T follicular helper cell (primary cell): ENCODE measurements at regions not wholly inside any gene's neighbourhood (a gene's known extent, or its start where the extent isn't known, plus 50 kb on each side); places are given as distances from the start of the nearest gene placed in this dataset.
"Not testable (repeated sequence)": the region's sequence is repeated elsewhere in the genome, so short reads cannot be mapped to it uniquely, and the experiment has no call there.

Source experiments
- DNase-seq: peaks from one replicate; pipeline ENCODE4 v3.0.0-alpha.2; 2020; ENCODE audit warnings: low read depth

- DNase-seq, result no peak
These were observed 128.1 kb upstream of the ANK3 start for GRCh38 chr10:60517805-60518204.

DNA sequence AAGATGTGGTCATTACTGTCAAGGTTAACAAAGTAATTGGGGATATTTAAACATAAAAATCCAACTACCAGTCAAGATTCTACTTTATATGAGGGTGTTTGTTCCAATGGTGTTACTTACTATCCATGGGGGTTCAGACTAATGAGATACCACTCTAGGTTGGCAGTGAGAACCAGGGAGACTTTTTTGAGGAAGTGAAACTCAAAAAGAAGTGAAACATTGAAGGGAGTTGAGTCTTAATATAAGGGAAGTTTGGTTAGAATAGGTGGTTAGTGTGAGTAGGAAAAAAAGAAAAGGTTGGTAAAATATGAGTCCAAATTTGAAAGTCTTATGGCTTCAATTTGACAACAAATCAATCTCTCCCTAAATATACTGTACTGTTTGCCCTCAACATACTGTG is 123.6 kb upstream of the ANK3 start:
- no peak for DNase-seq

DNA sequence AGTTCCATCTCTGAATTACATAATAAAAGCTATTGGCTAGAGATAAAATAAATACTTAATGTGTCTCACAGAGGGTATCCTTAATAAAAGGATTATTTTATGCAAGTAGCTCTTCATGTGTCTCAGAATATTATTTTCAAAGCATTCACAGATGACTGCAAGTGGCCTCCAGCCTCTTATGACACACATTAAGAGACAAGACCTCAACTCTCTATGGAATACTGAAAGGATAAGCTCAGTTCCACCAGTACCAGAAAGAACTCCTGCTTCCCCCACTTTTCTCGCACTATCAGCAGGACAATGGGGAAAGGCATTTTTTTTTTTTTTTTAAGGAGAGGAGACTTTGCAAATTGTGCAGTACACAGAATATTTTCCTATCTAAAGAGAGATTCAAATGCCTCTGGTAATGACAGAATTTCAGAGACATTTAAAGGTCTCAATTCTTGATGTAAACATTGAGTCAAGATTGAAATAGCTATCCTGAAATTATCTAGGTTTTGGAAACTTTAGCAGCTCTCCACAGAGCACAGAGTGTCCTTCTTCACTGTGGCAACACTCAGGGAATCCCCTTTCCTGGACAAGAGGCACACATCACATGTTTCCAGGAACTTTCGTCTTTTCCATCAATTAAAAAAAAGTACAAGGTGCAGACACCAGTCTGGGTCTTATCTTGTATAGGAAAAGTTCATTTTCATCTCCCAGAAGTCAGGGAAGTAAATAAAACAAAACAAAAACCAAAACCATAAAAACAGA is 122.0 kb upstream of the ANK3 start:
- no peak for DNase-seq

DNA sequence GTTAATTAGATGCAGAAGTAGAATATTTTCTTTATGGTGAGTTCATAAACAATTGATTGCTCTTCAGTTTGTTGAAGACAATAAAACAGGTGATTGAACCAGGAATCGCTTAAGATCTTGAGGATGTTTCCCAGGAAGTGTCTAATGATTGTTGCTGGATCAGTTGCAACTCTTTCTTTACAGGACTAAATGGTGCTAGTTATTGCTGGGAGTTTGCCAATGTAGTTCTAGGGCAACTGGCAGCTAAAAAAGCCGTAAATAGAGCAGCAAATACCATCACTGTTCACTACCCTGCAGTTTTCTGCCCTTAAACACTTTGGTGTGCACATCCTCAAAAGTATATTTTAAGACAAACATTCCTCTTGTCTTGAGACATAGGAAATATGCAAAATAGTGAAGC is 119.2 kb upstream of the ANK3 start:
- DNase-seq, result no peak

DNA sequence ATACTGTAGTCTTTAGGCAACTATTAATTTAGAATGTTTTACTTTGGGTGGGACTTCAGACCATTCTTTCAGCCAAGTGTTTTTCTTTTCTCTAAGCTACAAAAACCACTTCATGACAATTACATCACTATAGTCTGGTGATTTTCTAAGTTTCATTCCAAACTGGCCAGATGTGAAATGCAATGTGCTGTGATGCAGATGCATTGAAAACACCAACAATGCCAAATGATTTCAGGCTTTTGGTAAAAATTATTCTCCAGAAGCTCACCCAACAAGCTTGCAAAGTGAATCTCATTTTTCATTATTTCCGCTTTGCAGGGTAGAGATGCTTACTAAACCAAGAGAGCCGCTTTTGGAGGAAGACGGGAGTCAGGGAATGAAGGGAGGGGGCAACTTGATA is 118.4 kb upstream of the ANK3 start:
- DNase-seq, result no peak

GRCh38 chr10:60502621-60503020 is 112.9 kb upstream of the ANK3 start:
- no peak for DNase-seq

GRCh38 chr10:60498985-60499384 is 109.3 kb upstream of the ANK3 start:
- no peak for DNase-seq

GRCh38 chr10:60497364-60497763 is 107.7 kb upstream of the ANK3 start:
- no peak for DNase-seq

GRCh38 chr10:60496181-60496580 is 106.5 kb upstream of the ANK3 start:
- no peak for DNase-seq

DNA sequence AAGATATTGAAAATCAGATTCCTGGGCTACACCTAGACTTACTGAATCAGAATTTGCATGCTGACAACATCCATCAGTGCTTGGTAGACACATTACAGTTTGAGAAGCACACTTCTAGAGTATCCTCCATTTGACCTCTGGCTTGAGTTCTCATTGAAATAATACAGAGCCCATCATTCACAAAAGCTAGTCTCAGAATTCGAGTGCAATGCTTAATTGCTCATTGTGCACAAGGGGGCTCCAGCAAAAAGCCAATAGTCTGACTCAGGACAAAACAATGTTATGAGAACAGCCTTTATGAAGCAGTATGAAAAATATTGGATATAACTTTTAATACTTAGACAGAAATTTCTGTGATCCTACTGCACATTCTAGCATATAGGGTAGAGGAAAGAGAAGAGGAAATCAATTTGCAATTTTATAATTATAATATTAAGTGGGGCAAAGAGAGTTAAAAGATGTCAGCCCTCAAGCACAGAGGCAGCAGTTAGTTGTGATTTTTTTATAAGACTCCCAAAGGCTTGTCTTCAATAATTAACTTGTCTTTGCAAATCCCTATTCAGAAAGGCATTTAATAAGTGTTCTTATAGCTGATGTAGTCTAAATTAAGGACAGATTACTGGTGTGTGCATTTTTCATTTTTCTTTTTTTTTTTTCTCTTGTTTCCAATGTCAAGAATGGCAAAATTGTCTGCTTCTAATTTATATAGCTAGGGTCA is 105.8 kb upstream of the ANK3 start:
- DNase-seq, result no peak

DNA sequence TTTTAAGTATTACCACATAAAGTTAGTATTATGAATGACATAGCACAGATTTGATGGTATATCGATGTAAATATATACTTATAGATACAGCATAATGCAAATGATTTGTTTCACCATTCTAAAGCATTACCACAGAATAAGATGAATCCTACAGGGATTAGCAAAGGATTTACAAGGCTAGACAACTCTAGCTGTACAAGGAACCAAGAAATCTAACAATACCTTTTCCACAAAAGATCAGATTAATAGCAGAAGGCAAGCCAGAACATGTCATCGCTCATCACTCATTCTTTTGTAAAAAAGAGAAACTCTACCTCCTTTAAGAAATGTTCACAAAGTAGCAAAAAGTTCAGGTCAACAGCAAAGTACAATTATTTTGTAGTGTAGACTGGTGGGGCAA is 105.1 kb upstream of the ANK3 start:
- DNase-seq, result no peak

DNA sequence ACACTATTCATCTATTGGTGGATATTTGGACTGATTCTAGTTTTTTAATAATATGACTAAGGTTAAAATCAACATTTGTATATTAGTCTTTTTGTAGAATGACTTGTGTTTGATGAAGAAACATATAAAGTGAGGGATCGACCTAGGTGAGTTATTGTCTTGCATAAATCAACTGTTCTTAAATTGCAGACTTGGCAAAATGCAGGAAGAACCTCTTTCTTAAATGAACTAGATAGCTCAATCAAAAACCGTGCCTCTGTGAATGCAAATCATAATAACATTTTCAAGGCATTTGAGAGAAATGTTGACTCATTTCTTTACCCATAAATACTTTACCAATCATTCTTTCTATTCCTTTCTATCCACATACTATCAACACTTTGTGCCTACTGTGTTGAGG is 101.5 kb upstream of the ANK3 start:
- no peak for DNase-seq

- DNase-seq, result no peak
These were observed 100.3 kb upstream of the ANK3 start for GRCh38 chr10:60490013-60490412.

DNA sequence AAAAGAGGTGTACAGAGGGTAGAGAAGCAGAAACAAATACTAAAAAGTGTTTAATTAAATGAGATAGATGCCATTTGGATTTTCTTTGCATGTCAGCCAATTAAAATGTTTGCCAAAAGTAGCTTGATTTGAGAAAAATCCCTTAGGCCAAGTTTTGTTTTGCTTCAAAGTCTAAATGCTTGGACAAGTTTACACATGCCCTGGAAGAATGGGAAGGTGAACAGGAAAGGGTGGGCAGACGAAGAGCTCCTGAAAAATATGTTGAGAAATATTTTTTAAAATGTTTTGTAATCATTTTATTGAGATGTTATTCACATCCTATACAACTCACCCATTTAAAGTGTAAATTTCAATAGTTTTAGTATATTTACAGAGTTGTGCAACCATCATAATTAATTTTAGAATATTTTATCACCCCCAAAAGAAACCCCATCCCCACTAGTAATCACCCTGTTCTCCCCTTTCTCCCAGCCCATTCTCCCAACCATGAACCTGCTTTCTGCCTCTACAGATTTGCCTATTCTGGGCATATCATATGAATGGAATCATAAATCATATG is 98.5 kb upstream of the ANK3 start:
- no peak for DNase-seq

DNA sequence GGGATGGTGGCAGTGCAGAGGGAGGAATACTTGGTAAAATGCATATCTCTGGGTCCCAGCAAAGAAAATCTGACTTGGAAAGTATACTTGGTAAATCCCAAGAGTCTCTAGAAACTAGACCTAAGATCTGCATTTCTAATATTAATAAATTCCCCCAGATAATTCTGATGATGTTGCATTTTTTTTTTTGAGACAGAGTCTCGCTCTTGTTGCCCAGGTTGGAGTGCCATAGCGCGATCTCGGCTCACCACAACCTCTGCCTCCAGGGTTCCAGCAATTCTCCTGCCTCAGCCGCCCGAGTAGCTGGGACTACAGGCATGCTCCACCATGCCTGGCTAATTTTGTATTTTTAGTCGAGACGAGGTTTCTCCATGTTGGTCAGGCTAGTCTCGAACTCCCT is 97.9 kb upstream of the ANK3 start:
- no peak for DNase-seq

DNA sequence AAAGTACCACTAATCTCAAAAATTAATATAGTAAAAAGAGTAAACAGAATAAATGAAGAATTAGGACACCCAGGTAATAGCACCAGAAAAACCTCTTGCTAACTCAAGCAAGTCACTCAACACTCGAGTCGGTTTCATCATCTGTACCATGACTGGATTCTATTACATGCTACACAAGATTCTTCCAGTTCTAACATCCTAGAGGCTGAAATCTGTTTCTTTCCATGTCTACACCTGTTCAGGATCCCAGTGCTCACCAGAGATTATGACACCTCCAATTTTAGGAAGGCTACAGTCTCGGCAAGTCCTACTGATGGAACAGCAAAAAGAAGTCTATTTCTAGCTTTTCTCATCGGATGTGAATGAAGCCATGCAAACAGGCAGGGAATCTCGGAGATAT is 95.3 kb upstream of the ANK3 start:
- no peak for DNase-seq

DNA sequence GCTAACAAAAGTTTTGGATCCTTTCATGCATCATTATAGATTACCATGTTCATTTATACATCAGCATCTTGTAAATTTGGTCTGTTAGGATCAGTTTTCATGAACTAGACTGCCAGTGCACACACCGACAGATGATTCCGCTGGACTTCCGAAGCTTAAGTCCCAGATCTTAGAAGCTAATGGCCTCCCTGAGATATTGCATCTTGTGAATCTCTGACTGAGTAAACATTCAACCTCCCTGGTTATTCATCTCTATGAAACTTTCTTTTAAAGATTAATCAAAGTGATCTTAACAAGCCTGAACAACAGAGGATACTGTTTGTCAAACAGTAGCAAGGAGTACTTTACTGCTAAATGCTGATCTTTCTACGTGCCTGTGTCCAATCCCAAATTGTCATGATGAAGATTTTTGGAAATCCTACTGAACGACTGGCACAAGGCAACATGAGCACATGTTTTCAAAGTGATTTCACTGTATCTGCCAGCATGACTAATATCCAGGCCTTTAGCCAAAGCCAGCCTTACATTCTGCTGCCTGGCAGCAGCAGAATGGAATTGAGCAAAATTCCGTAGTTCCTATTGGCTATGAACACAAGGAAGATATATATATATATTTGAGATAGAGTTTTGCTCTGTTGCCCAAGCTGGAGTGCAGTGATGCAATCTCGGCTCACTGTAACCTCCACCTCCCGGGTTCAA is 91.3 kb upstream of the ANK3 start:
- DNase-seq, result no peak

GRCh38 chr10:60479305-60480020 is 89.8 kb upstream of the ANK3 start:
- no peak for DNase-seq

GRCh38 chr10:60476451-60476850 is 86.8 kb upstream of the ANK3 start:
- DNase-seq, result no peak

DNA sequence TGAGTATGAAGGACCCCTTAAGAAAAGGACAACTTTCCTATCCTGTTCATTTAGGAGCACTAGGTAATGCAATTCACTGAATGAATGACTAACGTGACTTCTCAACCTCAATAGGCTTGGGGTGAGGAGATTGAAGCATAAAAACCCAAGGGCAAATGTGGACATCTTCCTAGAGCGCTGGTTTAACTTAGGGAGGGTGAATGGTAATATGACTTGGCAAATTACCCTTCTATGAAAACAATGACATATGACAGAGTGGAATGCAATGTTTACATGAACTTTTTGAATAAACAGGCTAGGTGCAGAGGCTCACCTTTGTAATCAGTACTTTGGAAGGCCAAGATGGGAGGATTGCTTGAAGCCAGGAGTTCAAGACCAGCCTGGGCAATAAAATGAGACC is 83.9 kb upstream of the ANK3 start:
- no peak for DNase-seq

DNA sequence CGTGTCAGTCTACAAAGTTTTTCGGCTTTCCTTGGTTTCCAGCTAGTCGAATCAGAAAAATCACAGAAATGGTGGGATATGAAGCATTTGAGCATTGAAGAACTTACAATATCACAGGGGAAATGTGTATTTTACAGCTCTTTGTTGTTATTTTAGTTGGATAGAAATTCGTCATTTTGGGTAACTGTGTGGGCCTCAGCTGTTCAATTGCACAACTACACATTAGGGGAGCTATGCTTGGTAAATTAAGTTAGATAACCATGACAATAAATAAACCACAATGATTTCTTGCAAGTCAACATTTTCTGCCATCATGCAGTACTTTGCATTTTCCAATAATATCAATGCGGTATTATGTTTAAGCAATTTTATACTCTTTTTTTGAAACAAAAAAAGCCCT is 80.4 kb upstream of the ANK3 start:
- no peak for DNase-seq

- not testable (repeated sequence) for DNase-seq
These were observed 79.5 kb upstream of the ANK3 start for GRCh38 chr10:60469147-60469546.
